Muscle layer of duodenum (tissue), 2 donors: ENCODE measurements at regions not wholly inside any gene's neighbourhood (a gene's known extent, or its start where the extent isn't known, plus 50 kb on each side); places are given as distances from the start of the nearest gene placed in this dataset.

Experiments
- H3K27ac ChIP-seq: one replicate; pipeline ENCODE4 v1.7.0; 2013; ENCODE audit warnings: mild to moderate bottlenecking, low read length
- H3K27me3 ChIP-seq: one replicate; pipeline ENCODE4 v1.7.0; 2013; ENCODE audit warnings: low read depth, mild to moderate bottlenecking, control low read depth, low read length
- H3K36me3 ChIP-seq, 2 donors: one replicate each; pipeline ENCODE4 v1.7.0; 2013; ENCODE audit warnings: low read length in 2 of 2, control low read depth in 1 of 2, mild to moderate bottlenecking in 1 of 2; ENCODE audit not compliant: insufficient read depth in 2 of 2, control insufficient read depth in 1 of 2
- H3K4me1 ChIP-seq, 2 donors: one replicate each; pipeline ENCODE4 v1.7.0; 2013; ENCODE audit warnings: low read length in 2 of 2, mild to moderate bottlenecking in 2 of 2, control low read depth in 1 of 2, moderate library complexity in 1 of 2; ENCODE audit not compliant: insufficient read depth in 2 of 2, control insufficient read depth in 1 of 2
- H3K4me3 ChIP-seq, 2 donors: one replicate each; pipeline ENCODE4 v1.7.0; 2013; ENCODE audit warnings: low read length in 2 of 2, low read depth in 1 of 2, mild to moderate bottlenecking in 1 of 2
- H3K9me3 ChIP-seq, 2 donors: one replicate each; pipeline ENCODE4 v1.7.0; 2013; ENCODE audit warnings: low read length in 2 of 2, control low read depth in 1 of 2, mild to moderate bottlenecking in 1 of 2; ENCODE audit not compliant: control insufficient read depth in 1 of 2
- donor health status: healthy.

GRCh38 chr13:109510013-109510412, 276.4 kb downstream of the IRS2 start:
- Histone ChIP-seq H3K27me3 (no peaks in the 10 kb centered on the region), H3K4me3 (no peak overlapping the region), H3K27ac (no peak overlapping the region), H3K4me1 (no peaks in the 10 kb centered on the region), H3K36me3 (no peaks in the 10 kb centered on the region), H3K9me3 (no peaks in the 10 kb centered on the region)

DNA sequence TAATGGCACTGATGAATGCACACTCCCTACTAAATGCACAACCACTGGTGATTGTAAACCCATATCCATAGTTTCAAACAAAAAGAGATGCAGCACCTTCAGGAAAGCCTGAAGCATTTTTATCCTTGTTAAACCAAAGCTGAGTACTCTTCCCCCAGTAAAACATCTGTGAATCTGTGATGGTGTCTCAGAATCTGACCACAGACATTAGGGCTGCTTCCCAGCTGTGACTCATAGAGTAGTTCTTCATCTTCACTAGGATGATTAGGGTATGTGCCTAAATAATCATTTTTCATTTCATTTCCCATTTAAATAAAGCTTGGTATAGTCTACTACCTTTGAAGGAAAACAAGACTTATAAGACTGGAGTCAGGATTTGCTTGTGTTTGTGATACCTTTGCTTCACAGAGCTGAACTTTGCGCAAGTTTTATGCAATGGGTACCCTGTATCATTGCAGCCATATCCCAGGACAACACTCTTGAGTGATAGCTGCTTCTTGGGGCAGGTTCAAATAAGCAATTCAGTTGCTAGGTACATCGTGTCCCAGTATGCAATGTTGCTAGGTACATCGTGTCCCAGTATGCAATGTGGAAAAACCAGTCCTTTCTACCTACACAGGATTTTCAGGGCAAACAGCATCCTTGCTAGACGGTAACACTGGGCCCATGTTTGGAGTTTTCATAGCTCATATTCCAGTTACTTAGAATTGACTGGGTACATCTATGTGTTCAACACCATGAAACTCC, 277.1 kb downstream of the IRS2 start:
- no peak overlapping the region for H3K4me3 ChIP-seq
- no peaks in the 10 kb centered on the region for H3K27me3 ChIP-seq
- no peaks in the 10 kb centered on the region for H3K36me3 ChIP-seq
- H3K9me3 ChIP-seq = no peaks in the 10 kb centered on the region
- H3K27ac ChIP-seq = no peak overlapping the region
- H3K4me1 ChIP-seq = no peaks in the 10 kb centered on the region

DNA sequence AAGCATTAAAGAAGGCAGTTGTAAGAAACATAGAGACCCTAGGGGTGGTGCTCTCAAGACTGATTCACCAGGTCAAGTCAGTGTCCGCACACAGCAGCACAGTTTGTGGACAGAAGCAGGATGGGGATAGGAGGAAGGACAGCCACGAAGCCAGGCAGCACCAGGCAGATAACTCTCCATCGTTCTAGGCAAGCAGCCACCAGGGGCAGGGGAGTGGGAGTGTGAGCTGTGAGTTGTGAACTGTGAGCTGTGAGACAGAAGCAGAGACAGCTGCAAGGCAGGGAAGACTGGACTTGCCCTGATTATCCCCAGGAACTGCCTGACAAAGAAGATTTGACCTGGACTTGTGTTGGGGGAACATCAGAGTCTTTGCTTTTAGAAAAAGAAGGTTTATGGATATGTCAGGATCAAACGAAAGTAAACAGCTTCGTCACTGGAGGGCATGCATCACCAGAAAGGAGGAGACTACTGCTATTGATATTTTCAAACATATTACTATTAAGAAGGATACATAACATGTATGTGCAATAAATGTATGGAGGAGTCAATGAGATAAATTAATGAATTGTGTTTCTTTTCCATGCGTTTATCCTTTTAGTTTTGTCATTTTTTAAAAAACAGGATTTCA, 286.1 kb downstream of the IRS2 start:
- Histone ChIP-seq H3K4me3 (no peak overlapping the region), H3K4me1 (no peaks in the 10 kb centered on the region), H3K36me3 (no peaks in the 10 kb centered on the region), H3K27ac (no peak overlapping the region), H3K27me3 (no peaks in the 10 kb centered on the region), H3K9me3 (no peaks in the 10 kb centered on the region)

GRCh38 chr13:109497917-109498316, 288.5 kb downstream of the IRS2 start:
- no peak overlapping the region for H3K4me3 ChIP-seq
- no peaks in the 10 kb centered on the region for H3K36me3 ChIP-seq
- no peaks in the 10 kb centered on the region for H3K27me3 ChIP-seq
- H3K9me3 ChIP-seq = no peaks in the 10 kb centered on the region
- H3K4me1 ChIP-seq = no peaks in the 10 kb centered on the region
- H3K27ac ChIP-seq = no peak overlapping the region

- no peak overlapping the region for H3K27ac ChIP-seq
- no peaks in the 10 kb centered on the region for H3K27me3 ChIP-seq
- H3K4me1 ChIP-seq = no peaks in the 10 kb centered on the region
- H3K4me3 ChIP-seq = no peak overlapping the region
- H3K36me3 ChIP-seq = no peaks in the 10 kb centered on the region
- no peaks in the 10 kb centered on the region for H3K9me3 ChIP-seq
Measured at GRCh38 chr13:109496216-109496615, 290.2 kb downstream of the IRS2 start.

DNA sequence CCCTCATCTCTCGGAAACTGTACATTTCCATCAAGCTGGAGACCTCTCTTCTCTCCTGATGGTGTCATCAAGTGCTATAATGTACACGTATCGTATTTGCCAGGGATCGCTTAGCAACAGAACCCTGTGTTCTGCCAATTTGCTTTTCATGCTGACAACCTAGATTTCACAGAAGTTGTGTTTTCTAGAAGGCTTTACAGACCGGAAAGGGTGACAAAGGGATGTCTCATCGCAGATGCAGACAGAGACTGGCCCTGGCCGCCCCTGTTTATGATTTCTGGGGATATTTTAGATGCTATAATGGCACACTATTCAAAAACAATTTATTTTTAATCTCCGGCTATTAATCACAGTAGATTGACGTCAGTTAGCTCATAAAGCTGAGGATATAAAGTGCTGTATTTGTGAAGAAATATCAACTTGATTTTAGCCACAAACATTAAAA, 291.4 kb downstream of the IRS2 start:
- Histone ChIP-seq H3K4me1 (no peaks in the 10 kb centered on the region), H3K27ac (no peak overlapping the region), H3K27me3 (no peaks in the 10 kb centered on the region), H3K4me3 (no peak overlapping the region), H3K36me3 (no peaks in the 10 kb centered on the region), H3K9me3 (no peaks in the 10 kb centered on the region)

GRCh38 chr13:109485136-109485794, 301.1 kb downstream of the IRS2 start:
- H3K4me1 ChIP-seq = no peaks in the 10 kb centered on the region
- no peak overlapping the region for H3K27ac ChIP-seq
- H3K4me3 ChIP-seq = no peak overlapping the region
- no peaks in the 10 kb centered on the region for H3K27me3 ChIP-seq
- no peaks in the 10 kb centered on the region for H3K9me3 ChIP-seq
- no peaks in the 10 kb centered on the region for H3K36me3 ChIP-seq

DNA sequence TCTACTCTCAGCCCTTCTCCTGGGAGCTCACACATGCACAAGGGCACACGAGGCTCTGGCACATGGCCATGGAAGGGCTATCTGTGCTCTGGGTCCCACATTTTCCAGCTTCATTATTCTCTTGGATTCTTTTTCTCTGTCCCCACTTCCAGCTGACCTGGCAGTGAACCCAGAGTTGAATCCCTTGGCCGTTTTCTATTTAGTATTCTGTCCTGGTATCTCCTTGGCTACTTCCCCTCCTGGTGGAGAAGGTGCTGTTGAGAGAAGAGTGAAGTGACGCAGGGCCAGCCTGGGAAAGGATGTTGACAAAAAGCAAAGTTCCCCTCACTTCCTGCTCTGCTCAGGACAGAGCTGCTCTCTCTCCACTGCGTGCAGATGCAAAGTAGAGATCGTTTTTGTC, 303.1 kb downstream of the IRS2 start:
- H3K27ac ChIP-seq = no peak overlapping the region
- H3K4me1 ChIP-seq = no peaks in the 10 kb centered on the region
- H3K27me3 ChIP-seq = no peaks in the 10 kb centered on the region
- no peak overlapping the region for H3K4me3 ChIP-seq
- no peaks in the 10 kb centered on the region for H3K36me3 ChIP-seq
- H3K9me3 ChIP-seq = no peaks in the 10 kb centered on the region

DNA sequence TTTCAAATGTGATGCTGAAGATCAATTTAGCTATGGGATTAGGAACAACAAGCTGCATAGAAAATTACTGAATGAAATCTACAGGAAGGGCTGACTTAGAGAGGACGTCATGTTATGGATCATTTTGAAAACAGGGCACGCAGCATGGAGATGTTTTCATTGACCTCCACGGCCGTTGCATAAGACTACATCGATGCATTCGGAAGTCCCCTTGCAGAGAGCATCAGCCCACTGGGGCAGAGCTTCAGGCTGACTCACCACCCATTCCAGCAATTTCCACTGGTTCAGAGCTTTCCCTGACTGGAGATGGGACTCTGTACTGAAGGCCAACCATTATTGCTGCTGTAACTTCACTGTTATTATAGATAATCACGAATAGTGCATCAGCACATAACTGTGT, 305.3 kb downstream of the IRS2 start:
- H3K36me3 ChIP-seq = no peaks in the 10 kb centered on the region

GRCh38 chr13:109480011-109480955, 306.1 kb downstream of the IRS2 start:
- no peaks in the 10 kb centered on the region for H3K9me3 ChIP-seq
- H3K36me3 ChIP-seq = no peaks in the 10 kb centered on the region
- no peaks in the 10 kb centered on the region for H3K4me1 ChIP-seq
- H3K27me3 ChIP-seq = no peaks in the 10 kb centered on the region
- no peak overlapping the region for H3K4me3 ChIP-seq
- no peak overlapping the region for H3K27ac ChIP-seq

More for the DNA sequence above, 305.3 kb downstream of the IRS2 start:
- Histone ChIP-seq H3K27me3 (no peaks in the 10 kb centered on the region), H3K27ac (no peak overlapping the region), H3K9me3 (no peaks in the 10 kb centered on the region), H3K4me3 (no peak overlapping the region), H3K4me1 (no peaks in the 10 kb centered on the region)

DNA sequence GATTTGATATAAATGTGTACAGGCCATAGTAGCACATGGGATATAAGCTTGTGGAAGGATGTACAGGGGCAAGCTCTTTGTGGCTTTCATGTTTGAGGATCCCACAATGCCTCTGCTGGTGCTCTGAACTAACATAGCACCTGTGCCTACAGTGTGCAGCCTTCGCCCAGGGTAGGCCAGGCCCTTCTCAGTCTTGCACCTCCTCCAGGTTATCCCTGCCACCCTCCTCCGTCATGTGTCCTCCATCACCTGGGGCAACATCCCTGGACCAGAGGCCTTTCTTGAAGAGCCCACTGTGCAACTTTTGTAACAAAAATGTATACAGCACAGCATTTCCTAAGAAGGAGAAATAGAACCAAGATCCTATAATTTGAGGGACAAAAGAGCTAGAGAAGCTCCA, 306.8 kb downstream of the IRS2 start:
- H3K27ac ChIP-seq = no peak overlapping the region
- no peaks in the 10 kb centered on the region for H3K27me3 ChIP-seq
- no peaks in the 10 kb centered on the region for H3K36me3 ChIP-seq
- no peaks in the 10 kb centered on the region for H3K9me3 ChIP-seq
- H3K4me1 ChIP-seq = no peaks in the 10 kb centered on the region
- H3K4me3 ChIP-seq = no peak overlapping the region
